MM.1S (cell line): ENCODE measurements at regions not wholly inside any gene's neighbourhood (a gene's known extent, or its start where the extent isn't known, plus 50 kb on each side); places are given as distances from the start of the nearest gene placed in this dataset.

ENCODE experiments used
- DNase-seq: peaks from one replicate; pipeline ENCODE4 v3.0.0-alpha.2; 2015
- H2AFZ ChIP-seq: fragments of 300-600 bp; sonication (generic); 2 replicates; pipeline ENCODE4 v1.6.0; 2016; ENCODE audit warnings: antibody characterized with exemption, low read length
- H3F3A ChIP-seq: fragments of 300-600 bp; sonication (generic); 2 replicates; pipeline ENCODE4 v1.6.1; 2016; ENCODE audit warnings: mild to moderate bottlenecking, antibody characterized with exemption, low read length, moderate library complexity, mixed read lengths; ENCODE audit not compliant: insufficient read depth
- H3K27ac ChIP-seq: fragments of 300-600 bp; sonication (generic); 2 replicates; pipeline ENCODE4 v1.5.1; 2016; ENCODE audit warnings: mild to moderate bottlenecking, low read length
- H3K27me3 ChIP-seq: fragments of 300-600 bp; sonication (generic); replicated peaks from 2 replicates; pipeline ENCODE4 v1.6.0; 2016; ENCODE audit warnings: low read length; ENCODE audit not compliant: insufficient read depth
- H3K36me3 ChIP-seq: fragments of 300-600 bp; sonication (generic); replicated peaks from 2 replicates; pipeline ENCODE4 v1.6.1; 2016; ENCODE audit warnings: mild to moderate bottlenecking, low read length, mixed read lengths; ENCODE audit not compliant: insufficient read depth
- H3K4me1 ChIP-seq: fragments of 300-600 bp; sonication (generic); 2 replicates; pipeline ENCODE4 v1.6.1; 2016; ENCODE audit warnings: low read length, mixed read lengths
- H3K4me2 ChIP-seq: fragments of 300-600 bp; sonication (generic); 2 replicates; pipeline ENCODE4 v1.6.0; 2016; ENCODE audit warnings: low read depth, low read length
- H3K4me3 ChIP-seq: fragments of 300-600 bp; sonication (generic); 2 replicates; pipeline ENCODE4 v1.5.1; 2016; ENCODE audit warnings: low read length, mixed read lengths
- H3K79me2 ChIP-seq: fragments of 300-600 bp; sonication (generic); 2 replicates; pipeline ENCODE4 v1.6.1; 2016; ENCODE audit warnings: mixed run types, low read length, mixed read lengths
- H3K9ac ChIP-seq: fragments of 300-600 bp; sonication (generic); 2 replicates; pipeline ENCODE4 v1.6.1; 2016; ENCODE audit warnings: low read length, mixed read lengths
- H3K9me2 ChIP-seq: fragments of 300-600 bp; sonication (generic); replicated peaks from 2 replicates; pipeline ENCODE4 v1.6.1; 2016; ENCODE audit warnings: mild to moderate bottlenecking, low read length, mixed read lengths; ENCODE audit not compliant: insufficient read depth
- H3K9me3 ChIP-seq: fragments of 300-600 bp; sonication (generic); replicated peaks from 2 replicates; pipeline ENCODE4 v1.6.1; 2016; ENCODE audit warnings: mild to moderate bottlenecking, low read length, mixed read lengths; ENCODE audit not compliant: insufficient read depth
- H4K20me1 ChIP-seq: fragments of 300-600 bp; sonication (generic); 2 replicates; pipeline ENCODE4 v1.6.1; 2016; ENCODE audit warnings: mild to moderate bottlenecking, low read length, moderate library complexity, mixed read lengths; ENCODE audit not compliant: insufficient read depth
- EZH2 ChIP-seq: fragments of 300-600 bp; sonication (generic); optimal IDR thresholded peaks from 2 replicates; pipeline ENCODE3; 2017; ENCODE audit warnings: low read depth, mild to moderate bottlenecking, antibody characterized with exemption, low read length, mixed read lengths
- EZH2phosphoT487 ChIP-seq: fragments of 300-600 bp; sonication (generic); IDR thresholded peaks from 2 replicates; pipeline ENCODE4 v1.6.1; 2018; ENCODE audit warnings: antibody characterized with exemption, low read length
- TF ChIP-seq, protein P1 (sequence below): fragments of 300-600 bp; sonication (generic); IDR thresholded peaks from 2 replicates; pipeline ENCODE4 v1.5.1; 2016; ENCODE audit warnings: antibody characterized with exemption, low read length, mixed read lengths

GRCh38 chr10:123380491-123381085, 226.4 kb downstream of the BUB3 start:
- Histone ChIP-seq H3F3A (no peaks in the 10 kb centered on the region), H3K79me2 (no peaks in the 10 kb centered on the region), H3K9me2 (no peaks in the 10 kb centered on the region), H3K9me3 (no peaks in the 10 kb centered on the region), H3K4me3 (no peak overlapping the region), H3K27me3 (no peaks in the 10 kb centered on the region), H3K4me2 (no peak overlapping the region), H2AFZ (no peak overlapping the region), H3K36me3 (no peaks in the 10 kb centered on the region), H3K27ac (no peak overlapping the region), H4K20me1 (no peaks in the 10 kb centered on the region), H3K4me1 (0 out of 2 replicates have a peak, but pooled peaks cover 2% of the 10 kb centered on the region), H3K9ac (no peak overlapping the region)
- no peak for TF ChIP-seq EZH2phosphoT487
- TF ChIP-seq, protein P1, sequence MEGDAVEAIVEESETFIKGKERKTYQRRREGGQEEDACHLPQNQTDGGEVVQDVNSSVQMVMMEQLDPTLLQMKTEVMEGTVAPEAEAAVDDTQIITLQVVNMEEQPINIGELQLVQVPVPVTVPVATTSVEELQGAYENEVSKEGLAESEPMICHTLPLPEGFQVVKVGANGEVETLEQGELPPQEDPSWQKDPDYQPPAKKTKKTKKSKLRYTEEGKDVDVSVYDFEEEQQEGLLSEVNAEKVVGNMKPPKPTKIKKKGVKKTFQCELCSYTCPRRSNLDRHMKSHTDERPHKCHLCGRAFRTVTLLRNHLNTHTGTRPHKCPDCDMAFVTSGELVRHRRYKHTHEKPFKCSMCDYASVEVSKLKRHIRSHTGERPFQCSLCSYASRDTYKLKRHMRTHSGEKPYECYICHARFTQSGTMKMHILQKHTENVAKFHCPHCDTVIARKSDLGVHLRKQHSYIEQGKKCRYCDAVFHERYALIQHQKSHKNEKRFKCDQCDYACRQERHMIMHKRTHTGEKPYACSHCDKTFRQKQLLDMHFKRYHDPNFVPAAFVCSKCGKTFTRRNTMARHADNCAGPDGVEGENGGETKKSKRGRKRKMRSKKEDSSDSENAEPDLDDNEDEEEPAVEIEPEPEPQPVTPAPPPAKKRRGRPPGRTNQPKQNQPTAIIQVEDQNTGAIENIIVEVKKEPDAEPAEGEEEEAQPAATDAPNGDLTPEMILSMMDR = no peak
- DNase-seq = no peak

GRCh38 chr10:123381224-123381623, 227.0 kb downstream of the BUB3 start:
- Histone ChIP-seq H3K79me2 (no peaks in the 10 kb centered on the region), H3K27ac (no peak overlapping the region), H3K9me3 (no peaks in the 10 kb centered on the region), H3K36me3 (no peaks in the 10 kb centered on the region), H3K4me1 (peaks cover 8% of the 10 kb centered on the region; the same call in 1 of the 2 replicates), H3K4me3 (no peak overlapping the region), H4K20me1 (no peaks in the 10 kb centered on the region), H3K9ac (no peak overlapping the region), H3K27me3 (no peaks in the 10 kb centered on the region), H3F3A (no peaks in the 10 kb centered on the region), H2AFZ (no peak overlapping the region), H3K9me2 (no peaks in the 10 kb centered on the region), H3K4me2 (no peak overlapping the region)
- no peak for TF ChIP-seq EZH2
- TF ChIP-seq, protein P1 = no peak
- DNase-seq = no peak

DNA sequence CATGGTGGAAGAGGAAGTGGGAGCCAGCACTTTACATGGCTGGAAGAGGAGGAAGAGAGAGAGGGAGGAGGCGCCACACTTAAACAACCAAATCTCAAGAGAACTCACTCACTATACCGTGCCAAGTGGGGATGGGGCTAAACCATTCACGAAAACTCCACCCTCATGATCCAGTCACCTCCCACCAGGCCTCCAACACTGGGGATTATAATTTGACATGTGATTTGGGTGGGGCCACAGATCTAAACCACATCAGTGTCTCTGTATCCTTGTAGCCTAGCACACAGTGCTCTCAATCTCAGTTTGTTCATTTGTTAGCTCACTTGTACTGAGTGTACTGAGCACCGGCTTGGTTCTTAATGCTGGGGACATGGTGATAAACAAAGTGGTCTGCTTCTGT, 228.3 kb downstream of the BUB3 start:
- TF ChIP-seq, protein P1 = no peak
- TF ChIP-seq EZH2phosphoT487 (no peak), EZH2 (no peak)
- no peak for DNase-seq
- no peak overlapping the region for H3K27ac ChIP-seq
- H3F3A ChIP-seq = no peaks in the 10 kb centered on the region
- no peaks in the 10 kb centered on the region for H3K27me3 ChIP-seq
- no peak overlapping the region for H3K4me3 ChIP-seq
- H3K9me3 ChIP-seq = no peaks in the 10 kb centered on the region
- H3K9ac ChIP-seq = no peak overlapping the region
- no peaks in the 10 kb centered on the region for H3K9me2 ChIP-seq
- H3K4me2 ChIP-seq = no peak overlapping the region
- H3K36me3 ChIP-seq = no peaks in the 10 kb centered on the region
- H2AFZ ChIP-seq = no peak overlapping the region
- H3K79me2 ChIP-seq = no peaks in the 10 kb centered on the region
- no peaks in the 10 kb centered on the region for H4K20me1 ChIP-seq
- peaks cover 9% of the 10 kb centered on the region; the same call in 1 of the 2 replicates for H3K4me1 ChIP-seq
